ENCODE measurements at regions not wholly inside any gene's neighbourhood (a gene's known extent, or its start where the extent isn't known, plus 50 kb on each side); places are given as distances from the start of the nearest gene placed in this dataset.

- TF ChIP-seq CTCF (IDR thresholded peaks at IDR 0.05) = no peak
- TF ChIP-seq EZH2 (IDR thresholded peaks at IDR 0.05) = no peak
- no peak for TF ChIP-seq EZH2phosphoT487 (IDR thresholded peaks at IDR 0.05)
Observed at GRCh38 chr10:125219776-125220175, 59.4 kb upstream of the CTBP2 start.

All from neural progenitor cell (in vitro differentiated cells).